Heart left ventricle (tissue), 16 donors: ENCODE measurements at regions not wholly inside any gene's neighbourhood (a gene's known extent, or its start where the extent isn't known, plus 50 kb on each side); places are given as distances from the start of the nearest gene placed in this dataset.

Source experiments
- ATAC-seq, 4 donors: fragments of 200-7000 bp; cut with Tn5 transposase; one replicate each; pipeline ENCODE4 v1.9.1; 2020 to 2022; ENCODE audit warnings: moderate library complexity in 4 of 4, mild to moderate bottlenecking in 3 of 4, moderate number of reproducible peaks in 1 of 4
- DNase-seq, 5 donors: peaks; one replicate each; pipeline ENCODE4 v3.0.0-alpha.2; 2020
- H3K27ac ChIP-seq, 12 donors: fragments of 200-600 bp; sonication (generic) in 4 of 12; one replicate each; pipeline versions ENCODE4 v1.5.0 to v1.8.0; 2016 to 2022; ENCODE audit warnings: mild to moderate bottlenecking in 2 of 12
- H3K27me3 ChIP-seq, 9 donors: fragments of 200-600 bp; sonication (generic) in 2 of 9; one replicate each; pipeline versions ENCODE4 v1.5.1 to v1.8.0; 2016 to 2022; ENCODE audit warnings: mild to moderate bottlenecking in 3 of 9
- H3K36me3 ChIP-seq, 9 donors: fragments of 200-600 bp; sonication (generic) in 2 of 9; one replicate each; pipeline versions ENCODE4 v1.5.0 to v1.8.0; 2018 to 2022; ENCODE audit warnings: mild to moderate bottlenecking in 2 of 9
- H3K4me1 ChIP-seq, 12 donors: fragments of 200-600 bp; sonication (generic) in 4 of 12; one replicate each; pipeline versions ENCODE4 v1.5.0 to v1.8.0; 2016 to 2022; ENCODE audit warnings: mild to moderate bottlenecking in 3 of 12
- H3K4me3 ChIP-seq, 12 donors: fragments of 200-600 bp; sonication (generic) in 4 of 12; one replicate each; pipeline versions ENCODE4 v1.5.0 to v1.8.0; 2017 to 2022; ENCODE audit warnings: mild to moderate bottlenecking in 9 of 12, moderate library complexity in 4 of 12
- H3K9me3 ChIP-seq, 12 donors: fragments of 200-600 bp; sonication (generic) in 4 of 12; one replicate each; pipeline versions ENCODE4 v1.5.0 to v1.8.0; 2016 to 2022; ENCODE audit warnings: mild to moderate bottlenecking in 1 of 12
- POLR2A ChIP-seq, 2 donors: fragments of 450-650 bp; IDR thresholded peaks; one replicate each; pipeline ENCODE4 v1.6.1; 2017; ENCODE audit warnings: antibody characterized with exemption in 2 of 2, mild to moderate bottlenecking in 2 of 2, moderate library complexity in 2 of 2
- WGBS, 4 donors: extraction: QIAGEN DNeasy Blood & Tissue Kit in 2 of 4; methylation state at CpG; one replicate each; pipeline versions ENCODE4 v1.1.5 to v1.1.7; 2013 to 2018; 5-methylcytosine and 5-hydroxymethylcytosine counted together
- intact Hi-C, 10 donors: fragments of 100-400 bp; cut with DNase I; formaldehyde crosslinking; loops; one replicate each; pipeline versions ENCODE4 v1.11.1 to v1.14.2; 2022
- TF ChIP-seq, protein P1 (sequence below), 12 donors: fragments of 200-600 bp; sonication (generic) in 4 of 12; IDR thresholded peaks; one replicate each; pipeline versions ENCODE4 v1.5.0 to v1.8.0; 2018 to 2022; ENCODE audit warnings: antibody characterized with exemption in 12 of 12, mild to moderate bottlenecking in 5 of 12
- donor health status: ischemic (EF 13 %, LVEDD 7.1; RV severe dilation, severe dysfunction).
- donor health status: healthy with polysubstance abuse.
- donor health status: DM: no; HTN: yes; CAD: no.
- donor health status: DM: no; HTN: no; CAD: no.
- donor health status: ischemic (EF 25% LVEDD 6.9; RV normal size, moderate dysfunction).
- donor health status: ischemic (EF 25% LVEDD 5.7; RV mildly dilated, moderate dysfunction).
- donor health status: healthy.
- donor health status: DM: yes; HTN: yes; CAD: no.
- donor health status: ischemic (EF 35%, LVEDD 5.7; RV mildly dilated, moderate dysfunction).
- donor health status: nonischemic (EF 11% LVEDD 7.7; RV severe dilation, severe dysfunction).
- donor health status: DM: yes; HTN: yes; CAD: no.
- donor health status: PGD.
- donor health status: ischemic (EF 29% LVEDD 5.4; RV normal size, mild dysfunction).
- donor health status: nonischemic (EF 23%, LVEDD 6.1; RV moderate dilation, normal function).

DNA sequence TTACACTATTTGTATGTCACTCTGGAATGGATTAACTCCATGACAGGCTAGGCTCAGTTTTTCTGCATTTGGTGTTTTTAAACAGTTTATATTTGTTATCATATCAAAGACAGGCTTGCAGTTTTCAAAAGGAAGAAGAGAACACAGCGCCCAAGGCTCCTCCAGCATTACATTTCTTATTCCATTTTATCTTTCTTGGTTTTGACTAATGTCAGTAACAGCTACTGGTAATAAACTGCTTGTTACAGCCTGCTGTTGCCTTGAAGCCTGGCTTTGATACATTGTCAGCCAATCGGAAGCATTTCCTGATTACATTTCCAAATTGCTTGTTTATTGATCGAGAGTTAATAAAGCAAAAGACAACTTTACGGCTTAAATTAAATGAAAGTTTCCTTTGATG lies 166.0 kb upstream of the MDFIC start:
- Histone ChIP-seq H3K4me1 (no peaks in the 10 kb centered on the region), H3K27me3 (no peaks in the 10 kb centered on the region), H3K4me3 (no peak overlapping the region), H3K36me3 (no peaks in the 10 kb centered on the region), H3K27ac (no peak overlapping the region), H3K9me3 (no peaks in the 10 kb centered on the region)
- WGBS, 4 donors, result 68 to 74% (median 71%) methylated on average over 4 of the region's 4 CpGs
- TF ChIP-seq, protein P1, sequence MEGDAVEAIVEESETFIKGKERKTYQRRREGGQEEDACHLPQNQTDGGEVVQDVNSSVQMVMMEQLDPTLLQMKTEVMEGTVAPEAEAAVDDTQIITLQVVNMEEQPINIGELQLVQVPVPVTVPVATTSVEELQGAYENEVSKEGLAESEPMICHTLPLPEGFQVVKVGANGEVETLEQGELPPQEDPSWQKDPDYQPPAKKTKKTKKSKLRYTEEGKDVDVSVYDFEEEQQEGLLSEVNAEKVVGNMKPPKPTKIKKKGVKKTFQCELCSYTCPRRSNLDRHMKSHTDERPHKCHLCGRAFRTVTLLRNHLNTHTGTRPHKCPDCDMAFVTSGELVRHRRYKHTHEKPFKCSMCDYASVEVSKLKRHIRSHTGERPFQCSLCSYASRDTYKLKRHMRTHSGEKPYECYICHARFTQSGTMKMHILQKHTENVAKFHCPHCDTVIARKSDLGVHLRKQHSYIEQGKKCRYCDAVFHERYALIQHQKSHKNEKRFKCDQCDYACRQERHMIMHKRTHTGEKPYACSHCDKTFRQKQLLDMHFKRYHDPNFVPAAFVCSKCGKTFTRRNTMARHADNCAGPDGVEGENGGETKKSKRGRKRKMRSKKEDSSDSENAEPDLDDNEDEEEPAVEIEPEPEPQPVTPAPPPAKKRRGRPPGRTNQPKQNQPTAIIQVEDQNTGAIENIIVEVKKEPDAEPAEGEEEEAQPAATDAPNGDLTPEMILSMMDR (IDR thresholded peaks at IDR 0.05), result no peak
- no peak for TF ChIP-seq POLR2A (IDR thresholded peaks at IDR 0.05)
- DNase-seq (no peak), ATAC-seq (no peak)
- intact Hi-C loops, result no loop called here

DNA sequence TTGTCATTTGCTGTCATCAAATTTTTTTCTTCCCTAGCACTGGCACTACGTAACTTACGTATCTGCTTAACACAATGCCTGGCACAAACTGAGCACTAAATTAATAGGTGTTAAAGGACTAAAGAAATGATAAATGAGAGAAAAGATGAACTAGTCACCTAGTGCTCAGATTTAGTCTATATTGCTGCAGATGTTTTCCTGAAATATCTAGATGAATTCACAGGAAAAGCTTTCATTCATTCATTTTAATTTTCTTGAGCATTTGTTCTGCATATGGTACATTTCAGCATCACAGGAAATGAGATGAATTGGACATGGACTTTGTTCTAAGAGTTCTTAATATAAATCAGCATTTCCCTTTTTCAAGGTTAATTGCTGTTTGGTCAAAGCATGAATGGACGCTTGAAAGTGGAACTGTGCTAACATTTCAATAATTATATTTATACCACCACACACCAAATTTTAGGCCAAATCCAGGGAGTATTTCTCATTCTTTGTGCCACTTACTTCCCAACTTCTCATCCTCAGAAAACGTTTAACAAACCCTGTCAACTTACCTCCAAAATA lies 163.2 kb upstream of the MDFIC start:
- Histone ChIP-seq H3K9me3 (no peaks in the 10 kb centered on the region), H3K4me3 (no peak overlapping the region), H3K27ac (no peak overlapping the region), H3K27me3 (no peaks in the 10 kb centered on the region), H3K4me1 (no peaks in the 10 kb centered on the region), H3K36me3 (no peaks in the 10 kb centered on the region)
- ATAC-seq (no peak), DNase-seq (no peak)
- TF ChIP-seq, protein P1 (IDR thresholded peaks at IDR 0.05), result no peak
- no peak for TF ChIP-seq POLR2A (IDR thresholded peaks at IDR 0.05)
- WGBS, 4 donors, result 78 to 80% (median 80%) methylated on average over 4 of the region's 4 CpGs
- intact Hi-C loops, result no loop called here

DNA sequence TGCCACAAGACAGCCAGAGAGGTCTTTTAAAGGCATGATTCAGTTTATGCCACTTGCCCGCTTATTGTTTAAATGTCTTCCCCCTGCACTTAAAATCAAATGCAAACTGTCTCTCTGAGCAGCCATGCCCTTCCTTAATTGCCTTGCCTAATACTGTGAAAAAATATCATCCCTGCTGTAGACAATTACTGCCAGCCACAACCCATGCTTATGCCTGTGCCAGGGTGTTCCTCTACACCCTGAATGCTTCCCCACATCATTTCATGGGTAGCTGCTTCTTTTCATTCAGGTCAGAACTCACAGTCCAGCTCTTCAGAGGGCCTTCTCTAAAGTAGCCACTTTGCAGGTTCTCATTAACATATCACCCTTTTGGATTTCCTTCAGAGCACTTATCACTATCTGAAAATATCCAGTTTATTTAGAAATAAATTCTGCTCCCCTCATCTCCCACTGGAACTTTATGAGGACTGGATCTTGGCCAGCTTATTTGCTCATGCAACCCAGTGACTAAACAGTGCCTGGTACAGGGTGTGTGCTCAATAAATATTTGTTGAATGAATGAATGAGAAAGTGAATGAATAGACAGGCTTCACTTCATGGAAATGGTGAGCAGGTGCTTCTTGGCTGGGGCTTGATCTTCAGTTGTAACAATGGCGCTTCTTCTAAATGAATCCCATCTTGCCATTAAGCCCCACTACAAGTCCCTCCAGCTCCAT lies 162.4 kb upstream of the MDFIC start:
- H3K4me3 ChIP-seq, result no peak overlapping the region
- H3K9me3 ChIP-seq, result no peaks in the 10 kb centered on the region
- intact Hi-C loops, result no loop called here
- no peaks in the 10 kb centered on the region for H3K27me3 ChIP-seq
- H3K4me1 ChIP-seq, result no peaks in the 10 kb centered on the region
- no peak overlapping the region for H3K27ac ChIP-seq
- TF ChIP-seq POLR2A (IDR thresholded peaks at IDR 0.05), result no peak
- TF ChIP-seq, protein P1 (IDR thresholded peaks at IDR 0.05), result no peak
- DNase-seq (no peak), ATAC-seq (no peak)
- no peaks in the 10 kb centered on the region for H3K36me3 ChIP-seq
- WGBS, 4 donors, result 94 to 99% (median 95%) methylated on average over 2 of the region's 2 CpGs

DNA sequence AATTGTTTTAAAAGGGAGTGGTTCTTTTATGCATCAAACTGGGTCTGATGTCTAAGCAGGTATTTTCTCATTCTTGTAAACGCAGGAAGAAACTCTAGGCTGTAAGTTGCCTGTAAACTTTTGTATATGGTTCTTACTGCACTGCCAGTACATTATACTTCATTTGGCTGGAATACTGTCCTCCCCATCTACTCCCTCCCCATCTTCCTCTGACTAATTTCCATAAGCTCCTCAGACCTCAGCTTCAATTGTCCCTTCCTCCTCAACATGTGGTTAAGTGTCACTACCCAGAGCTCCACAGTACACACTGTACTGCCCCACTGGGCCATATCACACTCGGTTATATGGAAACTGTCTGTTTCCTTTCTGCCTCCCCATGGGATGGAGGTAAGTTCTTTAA lies 161.4 kb upstream of the MDFIC start:
- Histone ChIP-seq H3K9me3 (no peaks in the 10 kb centered on the region), H3K27me3 (no peaks in the 10 kb centered on the region), H3K4me1 (no peaks in the 10 kb centered on the region), H3K36me3 (no peaks in the 10 kb centered on the region), H3K4me3 (no peak overlapping the region), H3K27ac (no peak overlapping the region)
- intact Hi-C loops, result no loop called here
- WGBS, 4 donors, result 69 to 82% (median 76%) methylated on average over 2 of the region's 2 CpGs
- no peak for TF ChIP-seq POLR2A (IDR thresholded peaks at IDR 0.05)
- TF ChIP-seq, protein P1 (IDR thresholded peaks at IDR 0.05), result no peak
- ATAC-seq, result no peak
- no peak for DNase-seq
